GM19372 (cell line): ENCODE measurements at regions not wholly inside any gene's neighbourhood (a gene's known extent, or its start where the extent isn't known, plus 50 kb on each side); places are given as distances from the start of the nearest gene placed in this dataset.
"Not testable (repeated sequence)": the region's sequence is repeated elsewhere in the genome, so short reads cannot be mapped to it uniquely, and the experiment has no call there.

Experiments used
- ATAC-seq: cut with Tn5 transposase; IDR thresholded peaks from one replicate; pipeline ENCODE4 v1.9.1; 2021; ENCODE audit warnings: mild to moderate bottlenecking, low read depth, moderate library complexity; ENCODE audit not compliant: unreplicated experiment

DNA sequence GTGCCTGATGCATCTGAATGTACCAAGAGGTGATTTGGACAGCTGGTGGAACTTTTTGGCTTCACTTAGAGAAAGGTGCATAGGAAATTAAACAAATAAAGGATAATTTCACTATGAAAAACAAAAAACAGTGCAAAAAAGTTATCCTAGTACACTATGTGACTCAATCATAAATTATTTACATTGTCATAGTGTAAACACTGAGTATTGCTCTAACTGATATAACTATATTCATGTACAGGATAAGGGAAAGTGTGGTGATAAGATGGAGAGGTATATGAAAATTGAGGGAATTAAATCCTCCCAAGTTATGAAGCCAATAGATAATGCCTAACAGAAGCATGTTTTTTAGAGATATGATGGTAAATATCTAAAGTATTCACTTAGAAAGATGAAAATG is 50.2 kb upstream of the CPNE4 start:
- no peak for ATAC-seq

DNA sequence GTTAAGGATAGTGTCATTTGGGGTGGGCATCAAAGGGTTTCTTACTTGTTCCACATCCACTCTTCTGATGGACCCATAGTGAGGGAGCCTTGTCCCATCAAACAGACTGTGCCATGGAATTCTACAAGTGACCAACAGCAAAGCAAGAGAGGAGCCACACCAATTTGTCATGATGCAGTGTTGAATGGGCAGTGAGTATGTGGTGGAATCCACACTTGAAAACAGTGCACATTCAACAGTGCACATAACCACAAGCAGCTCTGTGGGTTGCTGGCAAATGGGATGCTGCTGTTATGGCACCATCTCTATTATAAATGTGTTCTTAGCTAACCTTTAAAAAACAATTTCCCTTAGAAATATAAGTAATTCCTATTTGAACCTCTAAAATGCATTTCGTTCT is 52.5 kb upstream of the CPNE4 start:
- no peak for ATAC-seq

DNA sequence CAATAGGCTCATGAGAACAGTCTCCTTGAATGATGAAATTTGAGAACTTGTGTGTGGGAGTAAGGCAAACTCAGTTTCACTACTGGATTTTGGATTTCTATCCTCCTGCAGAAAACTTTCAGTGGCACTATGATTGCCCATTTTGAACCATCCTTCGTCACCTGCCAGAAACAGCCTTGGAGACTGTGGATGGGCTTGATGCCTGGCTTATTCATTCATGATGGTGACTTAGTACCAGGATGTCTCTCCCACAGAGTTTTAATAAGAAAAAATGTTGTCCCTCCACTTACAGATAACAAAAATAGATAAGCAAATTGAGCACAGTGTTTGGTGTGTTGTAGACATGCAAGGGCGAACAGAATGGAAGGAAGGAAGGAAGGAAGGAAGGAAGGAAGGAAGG is 53.5 kb upstream of the CPNE4 start:
- no peak for ATAC-seq

- ATAC-seq: no peak
Measured at GRCh38 chr3:132090921-132091320, 56.1 kb upstream of the CPNE4 start.

GRCh38 chr3:132116601-132117000 is 81.8 kb upstream of the CPNE4 start:
- no peak for ATAC-seq

DNA sequence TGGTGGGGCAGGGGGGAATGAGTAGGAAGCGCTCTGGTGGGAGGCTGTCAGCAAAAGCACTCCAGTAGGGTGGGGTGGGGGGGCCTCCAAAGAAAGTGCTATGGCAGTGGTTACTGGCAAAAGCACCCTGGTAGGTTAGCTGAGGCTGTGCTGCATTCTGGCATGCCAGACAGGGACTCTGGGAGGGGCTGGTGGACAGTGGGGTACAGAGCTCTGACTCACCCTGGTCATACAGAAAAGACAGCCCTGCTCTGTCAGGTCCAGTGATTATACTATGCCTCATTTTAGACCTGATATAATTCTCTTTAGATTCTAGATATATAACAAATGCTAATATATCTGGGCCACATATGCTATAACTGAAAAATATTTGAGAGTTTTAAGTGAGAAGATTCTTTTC is 82.8 kb upstream of the CPNE4 start:
- no peak for ATAC-seq

- ATAC-seq: no peak
Measured at GRCh38 chr3:132119531-132119930, 84.7 kb upstream of the CPNE4 start.

- ATAC-seq: no peak
Measured at GRCh38 chr3:132124096-132124495, 89.3 kb upstream of the CPNE4 start.

GRCh38 chr3:132124651-132125284 is 90.0 kb upstream of the CPNE4 start:
- no peak for ATAC-seq

DNA sequence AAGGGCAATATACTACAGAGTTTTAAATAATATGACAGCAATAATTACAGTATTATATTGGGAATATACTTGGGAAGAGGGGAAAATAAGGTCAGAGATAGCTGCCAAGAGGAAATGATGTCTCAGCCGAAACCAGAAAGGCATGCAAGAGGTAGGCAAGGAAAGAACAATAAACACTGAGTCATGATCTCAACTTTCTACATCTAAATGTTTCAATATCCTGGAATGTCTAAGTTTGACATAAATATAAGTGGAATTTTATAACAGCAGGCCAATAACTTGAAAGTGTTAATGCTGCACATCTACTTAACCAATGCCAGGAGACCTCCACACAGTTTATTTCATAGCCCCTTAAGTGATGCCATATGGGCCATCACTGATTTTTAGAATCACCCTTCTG is 99.8 kb upstream of the CPNE4 start:
- no peak for ATAC-seq

GRCh38 chr3:132135628-132136333 is 101.0 kb upstream of the CPNE4 start:
- ATAC-seq: no peak

DNA sequence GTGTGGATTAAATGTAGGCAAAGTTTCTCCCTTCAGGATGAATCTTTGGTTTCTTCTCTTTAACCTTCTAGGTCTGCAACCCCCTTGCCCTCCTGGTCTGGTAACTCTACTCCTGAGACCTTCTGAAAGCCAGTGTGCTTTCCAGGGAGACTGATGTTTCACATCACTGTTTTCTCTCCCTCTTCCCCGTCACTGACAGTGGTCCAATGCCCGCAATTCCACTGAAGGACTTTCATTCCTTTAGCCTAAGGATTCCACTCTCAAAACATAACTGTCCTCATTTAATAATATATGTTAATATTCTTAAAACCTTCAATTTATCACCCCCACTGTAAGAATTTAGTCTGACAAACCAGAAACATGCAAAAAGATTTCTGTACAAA is 101.5 kb upstream of the CPNE4 start:
- no peak for ATAC-seq

GRCh38 chr3:132136902-132137301 is 102.1 kb upstream of the CPNE4 start:
- not testable (repeated sequence) for ATAC-seq

- ATAC-seq: no peak
Measured at GRCh38 chr3:132145833-132146232, 111.0 kb upstream of the CPNE4 start.

GRCh38 chr3:132154619-132155018 is 119.8 kb upstream of the CPNE4 start:
- ATAC-seq: no peak

DNA sequence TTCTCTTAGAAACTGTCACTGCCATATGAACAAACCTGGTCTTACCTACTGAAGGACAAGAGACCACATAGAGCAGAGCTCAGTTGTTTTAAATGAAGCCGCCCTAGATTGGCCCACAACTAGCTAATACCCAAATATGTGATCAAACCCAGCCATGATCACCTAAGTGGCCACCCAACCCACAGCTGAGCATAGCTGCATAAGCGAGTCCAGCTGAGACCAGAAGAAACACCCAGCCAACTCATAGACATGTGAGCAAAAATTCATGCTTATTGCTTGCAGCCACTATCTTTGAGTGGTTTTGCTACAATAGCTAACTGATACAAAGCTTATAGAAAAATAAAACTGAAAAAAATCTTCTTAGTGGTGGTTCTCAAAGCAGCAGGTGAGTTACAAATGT is 124.3 kb upstream of the CPNE4 start:
- no peak for ATAC-seq

- no peak for ATAC-seq
Measured at GRCh38 chr3:132160198-132160597, 125.4 kb upstream of the CPNE4 start.

DNA sequence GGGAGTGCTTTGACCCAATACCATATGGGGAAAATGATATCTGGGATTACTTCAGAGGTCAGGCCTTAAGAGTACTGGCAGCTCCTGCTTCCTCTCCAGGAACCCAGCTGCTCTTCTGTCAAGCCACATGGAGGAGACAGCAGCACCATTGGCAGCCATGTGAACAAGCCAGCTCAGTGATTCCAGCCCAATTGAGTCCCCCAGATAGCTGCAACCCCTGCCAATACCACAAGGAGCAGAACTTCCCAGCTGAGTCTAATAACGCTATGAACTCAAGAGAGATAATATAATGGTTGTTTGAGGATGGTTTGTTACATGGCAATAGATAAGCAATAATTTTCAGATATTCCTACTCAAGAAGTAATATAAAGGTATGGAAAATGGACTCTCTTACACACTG is 126.8 kb upstream of the CPNE4 start:
- no peak for ATAC-seq

- ATAC-seq: no peak
Measured at GRCh38 chr3:132164469-132165092, 129.8 kb upstream of the CPNE4 start.

DNA sequence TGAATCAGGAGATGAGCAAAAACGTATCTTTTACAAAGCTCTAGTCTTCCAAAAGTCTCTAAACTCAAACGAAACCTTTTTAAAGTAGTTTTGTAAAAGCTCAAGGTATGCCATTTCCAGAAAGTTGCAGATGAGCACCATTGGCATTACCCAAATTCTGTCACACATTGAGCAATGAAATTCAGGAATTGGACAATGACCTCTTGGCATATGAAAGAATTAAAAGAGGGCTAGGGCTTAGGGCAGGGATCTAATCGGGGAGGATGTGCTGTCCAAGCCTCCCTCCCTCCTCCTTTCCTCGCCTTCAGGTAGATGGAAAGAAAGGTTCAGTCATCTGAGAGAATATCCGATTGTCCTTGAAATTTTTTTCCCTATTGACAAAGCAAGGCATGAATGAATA is 133.1 kb upstream of the CPNE4 start:
- ATAC-seq: no peak

- ATAC-seq: no peak
Measured at GRCh38 chr3:132174500-132174899, 139.7 kb upstream of the CPNE4 start.

DNA sequence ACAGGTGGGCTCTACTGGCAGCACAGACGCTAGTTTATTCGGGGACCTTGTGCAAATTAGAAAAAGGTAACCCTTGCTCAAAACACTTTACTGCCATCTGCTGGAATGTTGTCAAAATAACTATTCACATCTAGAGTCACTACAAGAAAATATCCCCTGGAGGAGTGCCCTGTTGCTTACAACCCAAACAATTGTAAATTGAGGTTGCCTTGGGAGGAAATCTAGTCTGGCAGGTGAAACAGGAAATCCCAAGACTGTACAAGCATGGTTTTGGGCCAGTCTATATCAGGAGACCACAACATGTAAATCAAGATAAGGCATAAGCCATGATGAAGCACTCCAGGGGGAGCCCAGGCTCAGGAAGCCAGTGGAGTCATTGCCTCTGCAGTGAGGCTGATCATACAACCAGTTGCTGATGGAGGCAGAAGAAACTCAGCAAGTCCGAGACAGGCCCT is 136.8 kb upstream of the ACP3 start:
- peak; percentile 75 for ATAC-seq
